ENCODE measurements at regions not wholly inside any gene's neighbourhood (a gene's known extent, or its start where the extent isn't known, plus 50 kb on each side); places are given as distances from the start of the nearest gene placed in this dataset.

- no peak for DNase-seq (ENCODE audit: low spot score)
Observed at GRCh38 chr14:95413289-95414215, 93.8 kb upstream of the CLMN start.

DNA sequence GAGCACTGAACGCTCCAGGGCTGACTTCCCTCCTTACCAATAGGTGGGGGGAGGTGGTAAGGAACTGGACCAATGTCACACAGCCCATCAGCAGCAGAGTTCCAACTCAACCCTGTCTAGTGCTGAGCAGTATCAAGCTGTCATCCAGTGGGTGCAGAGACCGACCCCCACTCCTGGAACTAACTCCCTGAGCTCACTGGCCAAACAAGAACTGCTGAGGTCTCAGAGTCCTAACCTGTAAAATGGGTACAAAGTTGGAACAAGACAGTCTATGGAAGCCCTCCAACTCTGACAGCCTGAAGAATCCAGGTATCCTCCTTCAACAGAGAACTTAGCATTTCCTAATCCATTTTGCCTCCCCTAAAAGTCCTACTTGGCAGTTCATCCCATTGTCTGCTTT is 91.1 kb upstream of the CLMN start:
- DNase-seq (ENCODE audit: low spot score): no peak

DNA sequence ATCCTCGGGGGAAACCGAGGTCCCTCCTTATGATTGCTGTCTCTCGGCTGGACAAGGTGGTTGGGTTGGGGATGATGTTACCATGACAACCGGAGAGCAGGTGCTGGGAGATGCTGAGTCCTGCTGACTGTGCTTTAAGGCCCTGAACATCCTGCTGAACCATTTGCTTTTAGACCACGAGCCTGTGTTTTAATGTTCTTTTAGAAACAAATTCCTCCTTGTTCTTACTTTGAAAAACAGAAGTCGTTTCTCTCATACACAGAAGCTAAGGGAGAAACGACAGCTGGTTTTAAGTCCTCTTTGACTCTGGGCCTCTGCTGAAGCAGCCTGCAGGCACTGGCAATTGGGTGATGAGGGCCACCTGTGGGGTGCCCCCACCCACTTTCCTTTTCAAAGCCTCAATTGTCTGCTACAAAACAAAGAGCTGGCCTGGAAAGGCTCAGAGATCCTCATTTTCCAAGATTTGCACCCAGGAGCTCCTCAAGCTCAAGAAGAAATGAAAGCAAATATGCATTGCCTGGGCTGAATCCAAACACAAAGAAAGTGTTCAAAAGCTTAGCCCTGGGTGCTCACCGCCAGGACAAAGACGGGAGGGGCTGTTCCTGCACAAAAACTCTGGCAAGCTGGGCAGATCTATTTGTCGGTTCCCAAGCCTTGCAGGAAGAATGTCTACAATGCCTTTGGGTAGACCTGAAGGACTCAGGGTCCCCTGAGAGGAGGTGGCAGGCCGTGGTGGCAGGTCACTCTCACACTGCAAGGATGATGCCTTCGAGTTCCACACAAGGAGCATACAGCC is 90.0 kb upstream of the CLMN start:
- DNase-seq (ENCODE audit: low spot score): peak; percentile 53

GRCh38 chr14:95408731-95409476 is 89.2 kb upstream of the CLMN start:
- DNase-seq (ENCODE audit: low spot score): peak; percentile 42

DNA sequence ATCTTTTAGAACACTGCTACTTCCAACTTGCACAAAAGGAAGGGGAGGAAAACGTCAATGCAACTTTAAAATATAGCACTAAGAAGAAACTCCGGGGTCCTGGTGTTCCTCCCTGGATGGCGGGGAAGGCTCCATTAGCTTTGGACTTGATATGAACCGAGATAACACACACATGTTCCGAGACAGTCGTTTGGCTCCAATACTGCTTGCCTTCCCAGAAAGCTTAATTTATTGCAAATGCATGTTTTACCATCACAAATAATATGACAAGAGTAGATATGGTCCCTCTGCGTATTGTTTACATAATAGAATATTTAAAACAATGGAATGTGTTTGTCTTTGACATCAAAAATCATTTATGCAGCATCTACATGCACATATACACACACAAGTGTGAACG is 87.6 kb upstream of the CLMN start:
- DNase-seq (ENCODE audit: low spot score): no peak

- no peak for DNase-seq (ENCODE audit: low spot score)
Observed at GRCh38 chr14:95406756-95407277, 87.1 kb upstream of the CLMN start.

GRCh38 chr14:95404583-95404982 is 84.9 kb upstream of the CLMN start:
- DNase-seq (ENCODE audit: low spot score): no peak

GRCh38 chr14:95402578-95402977 is 82.9 kb upstream of the CLMN start:
- DNase-seq (ENCODE audit: low spot score): no peak

GRCh38 chr14:95402176-95402575 is 82.5 kb upstream of the CLMN start:
- no peak for DNase-seq (ENCODE audit: low spot score)

DNA sequence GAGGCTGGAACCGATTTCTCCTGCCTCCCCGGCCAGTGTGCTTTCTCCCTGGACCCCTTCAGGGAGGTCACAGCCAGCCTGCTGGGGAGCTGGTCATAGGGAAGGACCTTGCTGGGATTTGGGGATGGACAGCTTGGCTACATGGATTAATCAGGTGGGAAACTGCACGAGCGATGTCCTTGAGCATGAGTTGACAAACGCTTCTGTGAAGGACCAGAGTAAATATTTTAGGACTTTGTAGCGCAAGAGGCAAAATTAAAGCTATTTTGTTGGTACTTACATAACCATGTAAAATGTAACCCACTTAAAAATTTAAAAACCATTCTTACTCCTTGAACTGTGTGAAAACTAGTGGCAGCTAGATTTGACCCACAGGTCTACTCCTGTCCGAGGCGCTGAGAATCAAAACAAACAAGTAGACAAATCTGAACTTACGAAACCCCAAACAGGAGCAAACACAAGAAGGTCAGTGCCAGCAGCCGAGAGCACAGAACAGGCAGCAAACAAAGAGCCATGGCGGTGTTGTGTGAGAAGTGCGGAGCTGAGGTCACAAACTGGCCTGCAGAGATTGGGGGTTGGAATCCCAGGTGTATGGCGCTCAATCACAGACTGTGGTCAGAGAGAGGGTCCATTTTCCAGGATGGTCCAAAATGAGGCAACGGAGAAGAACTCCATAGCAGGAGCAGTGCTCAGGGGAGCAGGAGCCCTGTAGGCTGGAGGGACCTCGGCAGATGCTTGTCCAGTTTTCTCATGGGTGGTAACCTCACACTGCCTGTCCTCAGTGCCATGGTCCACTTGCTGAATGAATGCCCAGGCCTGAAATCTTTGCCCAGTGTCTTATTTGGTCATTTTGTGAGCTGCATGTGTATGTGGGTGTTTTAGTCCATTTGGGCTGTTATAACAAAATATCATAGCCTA is 79.2 kb upstream of the CLMN start:
- no peak for DNase-seq (ENCODE audit: low spot score)

- DNase-seq (ENCODE audit: low spot score): no peak
Observed at GRCh38 chr14:95397325-95397724, 77.6 kb upstream of the CLMN start.

DNA sequence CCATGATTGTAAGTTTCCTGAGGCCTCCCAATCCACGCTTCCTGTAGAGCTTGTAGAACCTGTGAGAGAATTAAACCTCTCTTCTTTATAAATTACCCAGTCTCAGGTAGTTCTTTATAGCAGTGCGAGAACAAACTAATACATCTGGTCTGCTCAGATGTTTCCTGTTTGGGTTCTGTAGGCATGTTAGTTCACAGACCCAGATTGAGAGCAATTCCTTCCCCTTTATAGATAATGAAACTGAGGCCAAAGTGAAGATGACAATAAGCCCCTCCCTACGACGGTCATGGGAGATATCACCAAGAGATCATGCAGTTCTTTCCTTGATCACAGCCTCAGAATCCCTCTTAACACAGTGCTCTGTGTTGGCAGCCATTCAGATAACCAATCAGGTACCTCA is 76.5 kb upstream of the CLMN start:
- no peak for DNase-seq (ENCODE audit: low spot score)

- no peak for DNase-seq (ENCODE audit: low spot score)
Observed at GRCh38 chr14:95395098-95395737, 75.5 kb upstream of the CLMN start.

- DNase-seq (ENCODE audit: low spot score): no peak
Observed at GRCh38 chr14:95394297-95395097, 74.8 kb upstream of the CLMN start.

DNA sequence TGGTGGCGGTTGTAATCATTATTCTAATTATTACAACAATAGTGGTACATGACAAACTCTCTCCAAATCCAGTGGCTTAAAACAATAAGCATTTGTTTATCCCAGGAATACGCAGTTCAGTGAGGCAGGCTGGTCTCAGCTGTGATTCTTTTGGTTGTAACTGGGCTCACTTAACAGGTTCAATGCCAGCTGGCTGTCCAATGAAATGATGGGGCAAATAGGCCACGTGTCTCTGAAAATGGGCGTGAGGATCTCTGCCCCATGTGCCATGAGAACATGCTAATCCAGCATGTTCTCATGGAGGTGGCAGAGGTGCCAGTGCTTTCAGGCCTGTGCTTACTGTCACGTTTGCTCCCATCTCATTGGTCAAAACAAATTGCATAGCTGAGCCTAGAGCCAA is 73.1 kb upstream of the CLMN start:
- DNase-seq (ENCODE audit: low spot score): no peak

DNA sequence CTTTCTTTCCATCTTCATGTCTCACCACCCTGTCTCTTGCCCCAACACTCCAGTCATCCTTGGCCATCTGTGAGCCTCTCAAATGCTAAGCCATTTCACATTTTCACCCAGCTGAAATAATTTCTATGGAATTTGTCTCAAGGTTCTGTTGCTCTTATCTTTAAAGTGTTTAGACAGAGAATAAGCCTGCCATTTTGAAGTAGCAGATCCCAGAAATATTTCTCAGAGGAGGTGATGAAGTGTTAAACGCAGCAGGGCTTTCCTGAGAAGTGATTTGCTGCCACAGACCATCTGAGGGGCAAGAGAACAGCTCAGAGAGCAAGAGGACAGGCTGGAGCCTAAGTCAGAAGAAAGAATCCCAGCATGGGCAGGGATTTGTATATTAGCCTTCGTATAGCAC is 71.6 kb upstream of the CLMN start:
- no peak for DNase-seq (ENCODE audit: low spot score)

GRCh38 chr14:95389471-95390011 is 69.8 kb upstream of the CLMN start:
- no peak for DNase-seq (ENCODE audit: low spot score)

DNA sequence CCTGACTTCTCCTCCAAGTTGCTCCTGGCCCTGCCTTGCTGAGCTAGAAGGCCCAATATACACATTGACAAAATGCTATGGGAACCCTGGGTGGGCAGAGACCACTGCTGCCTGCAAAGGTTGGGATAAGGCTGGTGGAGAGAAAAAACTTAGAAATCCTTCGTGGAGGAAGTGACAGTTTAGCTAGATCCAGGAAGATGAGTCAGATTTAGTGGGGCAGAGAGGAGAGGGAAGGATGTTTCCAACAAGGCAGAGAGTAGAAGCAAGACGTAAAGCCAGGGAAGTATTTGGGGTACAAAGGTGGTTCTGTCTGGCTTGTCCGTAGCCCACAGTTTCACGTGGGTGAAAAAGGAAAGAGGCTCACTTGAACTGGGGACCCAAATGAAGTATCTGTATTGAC is 69.0 kb upstream of the CLMN start:
- DNase-seq (ENCODE audit: low spot score): no peak

DNA sequence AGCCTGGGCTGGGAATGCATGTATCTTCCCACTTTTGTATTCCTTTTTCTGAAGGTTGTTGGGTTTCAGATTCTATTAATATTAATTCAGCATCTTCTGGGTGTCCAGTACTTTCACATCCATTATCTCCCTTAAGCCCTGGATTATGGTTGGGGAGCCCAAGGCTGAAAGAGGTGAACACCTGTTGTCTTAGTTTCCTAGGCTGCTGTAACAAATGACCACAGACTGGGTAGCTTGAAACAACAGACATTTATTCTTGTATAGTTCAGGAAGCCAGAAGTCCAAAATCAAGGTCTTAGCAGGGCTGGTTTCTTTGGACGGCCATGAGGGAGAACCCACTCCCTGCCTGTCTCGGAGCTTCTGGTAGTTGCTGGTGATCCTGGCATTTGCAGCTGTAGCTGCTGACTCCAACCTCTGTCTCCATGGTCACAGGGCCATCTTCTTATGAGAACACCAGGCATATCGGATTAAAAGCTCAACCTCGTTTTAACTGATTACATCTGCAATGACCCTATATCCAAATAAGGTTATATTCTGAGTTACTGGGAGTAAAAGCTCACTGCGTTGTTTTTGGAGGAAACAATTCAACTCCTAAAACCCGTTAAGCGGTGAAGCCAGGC is 68.2 kb upstream of the CLMN start:
- DNase-seq (ENCODE audit: low spot score): no peak
